ENCODE measurements at regions not wholly inside any gene's neighbourhood (a gene's known extent, or its start where the extent isn't known, plus 50 kb on each side); places are given as distances from the start of the nearest gene placed in this dataset.

- TF ChIP-seq, protein P1, sequence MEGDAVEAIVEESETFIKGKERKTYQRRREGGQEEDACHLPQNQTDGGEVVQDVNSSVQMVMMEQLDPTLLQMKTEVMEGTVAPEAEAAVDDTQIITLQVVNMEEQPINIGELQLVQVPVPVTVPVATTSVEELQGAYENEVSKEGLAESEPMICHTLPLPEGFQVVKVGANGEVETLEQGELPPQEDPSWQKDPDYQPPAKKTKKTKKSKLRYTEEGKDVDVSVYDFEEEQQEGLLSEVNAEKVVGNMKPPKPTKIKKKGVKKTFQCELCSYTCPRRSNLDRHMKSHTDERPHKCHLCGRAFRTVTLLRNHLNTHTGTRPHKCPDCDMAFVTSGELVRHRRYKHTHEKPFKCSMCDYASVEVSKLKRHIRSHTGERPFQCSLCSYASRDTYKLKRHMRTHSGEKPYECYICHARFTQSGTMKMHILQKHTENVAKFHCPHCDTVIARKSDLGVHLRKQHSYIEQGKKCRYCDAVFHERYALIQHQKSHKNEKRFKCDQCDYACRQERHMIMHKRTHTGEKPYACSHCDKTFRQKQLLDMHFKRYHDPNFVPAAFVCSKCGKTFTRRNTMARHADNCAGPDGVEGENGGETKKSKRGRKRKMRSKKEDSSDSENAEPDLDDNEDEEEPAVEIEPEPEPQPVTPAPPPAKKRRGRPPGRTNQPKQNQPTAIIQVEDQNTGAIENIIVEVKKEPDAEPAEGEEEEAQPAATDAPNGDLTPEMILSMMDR (IDR thresholded peaks at IDR 0.05): no peak
- no peak for TF ChIP-seq POLR2AphosphoS5 (IDR thresholded peaks at IDR 0.05)
Measured at GRCh38 chr6:125392682-125393081, 90.9 kb upstream of the HDDC2 start.

All from transverse colon (tissue), 4 donors.